ENCODE measurements at regions not wholly inside any gene's neighbourhood (a gene's known extent, or its start where the extent isn't known, plus 50 kb on each side); places are given as distances from the start of the nearest gene placed in this dataset.

- TF ChIP-seq, protein P1, sequence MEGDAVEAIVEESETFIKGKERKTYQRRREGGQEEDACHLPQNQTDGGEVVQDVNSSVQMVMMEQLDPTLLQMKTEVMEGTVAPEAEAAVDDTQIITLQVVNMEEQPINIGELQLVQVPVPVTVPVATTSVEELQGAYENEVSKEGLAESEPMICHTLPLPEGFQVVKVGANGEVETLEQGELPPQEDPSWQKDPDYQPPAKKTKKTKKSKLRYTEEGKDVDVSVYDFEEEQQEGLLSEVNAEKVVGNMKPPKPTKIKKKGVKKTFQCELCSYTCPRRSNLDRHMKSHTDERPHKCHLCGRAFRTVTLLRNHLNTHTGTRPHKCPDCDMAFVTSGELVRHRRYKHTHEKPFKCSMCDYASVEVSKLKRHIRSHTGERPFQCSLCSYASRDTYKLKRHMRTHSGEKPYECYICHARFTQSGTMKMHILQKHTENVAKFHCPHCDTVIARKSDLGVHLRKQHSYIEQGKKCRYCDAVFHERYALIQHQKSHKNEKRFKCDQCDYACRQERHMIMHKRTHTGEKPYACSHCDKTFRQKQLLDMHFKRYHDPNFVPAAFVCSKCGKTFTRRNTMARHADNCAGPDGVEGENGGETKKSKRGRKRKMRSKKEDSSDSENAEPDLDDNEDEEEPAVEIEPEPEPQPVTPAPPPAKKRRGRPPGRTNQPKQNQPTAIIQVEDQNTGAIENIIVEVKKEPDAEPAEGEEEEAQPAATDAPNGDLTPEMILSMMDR (IDR thresholded peaks at IDR 0.05; ENCODE audit: unreplicated experiment) = no peak
- no peak overlapping the region for H3K27ac Mint-ChIP-seq
- no peaks in the 10 kb centered on the region for H3K27me3 Mint-ChIP-seq
- H3K4me1 Mint-ChIP-seq (ENCODE audit: low read depth) = peaks cover 3% of the 10 kb centered on the region
- no peaks in the 10 kb centered on the region for H3K36me3 Mint-ChIP-seq (ENCODE audit: insufficient read depth)
- H3K9me3 Mint-ChIP-seq (ENCODE audit: low read depth) = no peaks in the 10 kb centered on the region
- no peak for DNase-seq (ENCODE audit: low spot score, unreplicated experiment)
- H3K4me3 Mint-ChIP-seq (ENCODE audit: low read depth) = no peak overlapping the region
Measured at GRCh38 chr4:98748609-98749008, 90.2 kb upstream of the TSPAN5 start.

DNA sequence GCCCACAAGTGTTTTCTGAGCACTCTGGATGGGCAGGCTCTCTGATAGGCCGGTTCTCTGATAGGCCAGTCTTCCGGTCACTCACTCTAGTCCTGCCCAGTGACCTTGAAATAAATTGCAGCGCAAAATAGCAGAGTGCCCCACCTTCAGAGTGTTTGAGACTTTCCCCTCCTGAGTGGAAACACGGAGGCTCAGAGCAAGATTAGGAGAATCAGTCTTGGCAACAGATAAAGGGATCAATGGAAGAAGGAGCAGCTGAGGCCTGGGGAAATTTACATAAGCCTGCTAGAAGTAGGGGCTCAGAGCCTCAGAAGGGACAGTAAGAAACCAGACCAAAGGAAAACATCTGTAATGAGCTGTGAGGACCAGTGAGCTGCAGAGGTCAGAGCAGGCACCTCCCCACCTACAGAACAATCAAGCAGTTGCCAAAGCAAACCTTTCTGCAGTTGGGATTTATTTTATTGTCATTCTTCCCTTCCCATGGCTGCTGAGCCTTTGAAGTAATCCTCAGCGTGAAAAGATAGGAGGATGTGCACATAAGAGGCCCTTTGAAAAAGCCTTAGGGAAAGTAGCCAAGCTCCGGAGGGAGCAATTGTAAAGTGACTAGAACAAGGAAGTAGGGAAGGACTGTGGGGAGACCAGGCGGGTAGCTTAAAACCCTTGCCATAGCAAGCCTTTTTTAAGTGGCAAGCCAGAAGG is 89.1 kb upstream of the TSPAN5 start:
- H3K4me3 Mint-ChIP-seq (ENCODE audit: low read depth) = no peak overlapping the region
- H3K36me3 Mint-ChIP-seq (ENCODE audit: insufficient read depth) = no peaks in the 10 kb centered on the region
- DNase-seq (ENCODE audit: low spot score, unreplicated experiment) = no peak
- H3K27ac Mint-ChIP-seq = peak overlapping the region; percentile 71
- H3K27me3 Mint-ChIP-seq = no peaks in the 10 kb centered on the region
- TF ChIP-seq, protein P1 (IDR thresholded peaks at IDR 0.05; ENCODE audit: unreplicated experiment) = no peak
- peaks cover 3% of the 10 kb centered on the region for H3K4me1 Mint-ChIP-seq (ENCODE audit: low read depth)
- no peaks in the 10 kb centered on the region for H3K9me3 Mint-ChIP-seq (ENCODE audit: low read depth)

DNA sequence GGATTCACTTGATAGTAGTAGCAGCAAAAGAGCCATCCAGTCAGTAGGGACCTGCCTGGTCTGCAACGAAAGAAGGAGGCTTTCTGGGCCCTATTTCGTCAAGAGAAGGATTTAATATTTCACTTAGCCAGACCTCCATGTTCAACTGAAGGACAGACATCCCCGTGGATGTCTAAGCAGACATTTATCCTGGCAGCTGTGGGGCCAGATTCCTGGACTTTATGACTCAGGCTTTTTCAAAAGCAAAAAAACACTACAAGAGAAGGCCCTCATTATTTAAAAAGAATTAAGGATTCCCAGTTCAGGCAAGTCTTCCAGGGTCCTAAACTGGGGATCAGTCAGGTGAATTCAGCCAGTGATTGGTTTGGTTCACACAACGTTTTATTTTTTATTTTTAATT is 88.5 kb upstream of the TSPAN5 start:
- Mint-ChIP-seq H3K27ac (no peak overlapping the region), H3K36me3 (ENCODE audit: insufficient read depth) (no peaks in the 10 kb centered on the region), H3K4me3 (ENCODE audit: low read depth) (no peak overlapping the region), H3K27me3 (no peaks in the 10 kb centered on the region), H3K4me1 (ENCODE audit: low read depth) (peaks cover 3% of the 10 kb centered on the region), H3K9me3 (ENCODE audit: low read depth) (no peaks in the 10 kb centered on the region)
- no peak for DNase-seq (ENCODE audit: low spot score, unreplicated experiment)
- TF ChIP-seq, protein P1 (IDR thresholded peaks at IDR 0.05; ENCODE audit: unreplicated experiment) = no peak

GRCh38 chr4:98746530-98746929 is 88.1 kb upstream of the TSPAN5 start:
- DNase-seq (ENCODE audit: low spot score, unreplicated experiment) = no peak
- no peaks in the 10 kb centered on the region for H3K27me3 Mint-ChIP-seq
- peaks cover 3% of the 10 kb centered on the region for H3K4me1 Mint-ChIP-seq (ENCODE audit: low read depth)
- TF ChIP-seq, protein P1 (IDR thresholded peaks at IDR 0.05; ENCODE audit: unreplicated experiment) = no peak
- H3K9me3 Mint-ChIP-seq (ENCODE audit: low read depth) = no peaks in the 10 kb centered on the region
- H3K36me3 Mint-ChIP-seq (ENCODE audit: insufficient read depth) = no peaks in the 10 kb centered on the region
- H3K27ac Mint-ChIP-seq = no peak overlapping the region
- no peak overlapping the region for H3K4me3 Mint-ChIP-seq (ENCODE audit: low read depth)

DNA sequence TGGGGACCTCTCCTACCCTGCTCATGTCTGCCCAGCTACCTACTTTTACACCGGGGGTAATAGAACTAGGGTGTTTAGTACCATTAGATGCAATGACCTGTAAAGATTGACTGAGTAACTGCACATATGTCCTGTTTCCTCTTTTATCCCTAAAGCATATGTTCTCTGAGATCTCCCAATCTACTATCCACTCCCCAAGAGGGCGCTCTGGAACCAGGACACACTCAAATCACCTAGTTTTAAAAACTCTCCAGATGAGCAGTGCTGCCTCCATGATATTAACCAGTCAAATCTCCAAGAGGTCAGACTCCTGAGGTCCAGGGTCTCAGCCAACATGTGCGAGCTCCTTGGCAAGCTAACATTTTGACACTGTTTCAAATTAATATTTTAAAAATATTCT is 87.0 kb upstream of the TSPAN5 start:
- H3K27ac Mint-ChIP-seq = no peak overlapping the region
- peaks cover 3% of the 10 kb centered on the region for H3K4me1 Mint-ChIP-seq (ENCODE audit: low read depth)
- no peaks in the 10 kb centered on the region for H3K9me3 Mint-ChIP-seq (ENCODE audit: low read depth)
- H3K36me3 Mint-ChIP-seq (ENCODE audit: insufficient read depth) = no peaks in the 10 kb centered on the region
- no peak for DNase-seq (ENCODE audit: low spot score, unreplicated experiment)
- no peak overlapping the region for H3K4me3 Mint-ChIP-seq (ENCODE audit: low read depth)
- no peaks in the 10 kb centered on the region for H3K27me3 Mint-ChIP-seq
- TF ChIP-seq, protein P1 (IDR thresholded peaks at IDR 0.05; ENCODE audit: unreplicated experiment) = peak; percentile 32
